Astrocyte of the cerebellum (primary cell): ENCODE measurements at regions not wholly inside any gene's neighbourhood (a gene's known extent, or its start where the extent isn't known, plus 50 kb on each side); places are given as distances from the start of the nearest gene placed in this dataset.

Experiments used
- DNase-seq: peaks from one replicate; pipeline ENCODE4 v3.0.0-alpha.2; 2011; ENCODE audit warnings: low read depth
- H3K4me3 ChIP-seq: 2 replicates; pipeline ENCODE4 v1.5.1; 2011; ENCODE audit warnings: mild to moderate bottlenecking, low read depth, low read length, moderate library complexity
- CTCF ChIP-seq: IDR thresholded peaks from 2 replicates; pipeline ENCODE4 v1.5.1; 2012; ENCODE audit warnings: low read length, low read depth, moderate library complexity, mild to moderate bottlenecking; ENCODE audit errors: missing control alignments
- in situ Hi-C: cut with HindIII; loops from 2 replicates; pipeline ENCODE4 v1.10.0; 2017; ENCODE audit warnings: low sequenced_read_pairs

GRCh38 chr2:201960305-201960704, 73.3 kb upstream of the FZD7 start:
- in situ Hi-C loops = loop anchor here (5.0 kb wide), 1 partner anchor 67 kb away; no protein-coding TSS in a partner anchor
- no peak for DNase-seq
- TF ChIP-seq CTCF = no peak
- H3K4me3 ChIP-seq = no peak overlapping the region

- no peak for DNase-seq
- TF ChIP-seq CTCF = no peak
- no peak overlapping the region for H3K4me3 ChIP-seq
- in situ Hi-C loops = loop anchor here (5.0 kb wide), 1 partner anchor 66 kb away; no protein-coding TSS in a partner anchor
These were observed 72.3 kb upstream of the FZD7 start for GRCh38 chr2:201961401-201961800.

GRCh38 chr2:201962774-201963562, 70.7 kb upstream of the FZD7 start:
- DNase-seq = no peak
- in situ Hi-C loops = loop anchor here (5.0 kb wide), 1 partner anchor 64 kb away; no protein-coding TSS in a partner anchor
- TF ChIP-seq CTCF = no peak
- H3K4me3 ChIP-seq = no peak overlapping the region

- in situ Hi-C loops = loop anchor here (5.0 kb wide), 1 partner anchor 63 kb away; no protein-coding TSS in a partner anchor
- no peak for DNase-seq
- TF ChIP-seq CTCF = no peak
- H3K4me3 ChIP-seq = no peak overlapping the region
These were observed 69.6 kb upstream of the FZD7 start for GRCh38 chr2:201964011-201964410.

GRCh38 chr2:201964631-201965206, 68.9 kb upstream of the FZD7 start:
- peak; percentile 76 for DNase-seq
- in situ Hi-C loops = loop anchor here (5.0 kb wide), 1 partner anchor 63 kb away; no protein-coding TSS in a partner anchor
- no peak for TF ChIP-seq CTCF
- H3K4me3 ChIP-seq = no peak overlapping the region

- DNase-seq = no peak
- no peak for TF ChIP-seq CTCF
- no peak overlapping the region for H3K4me3 ChIP-seq
- in situ Hi-C loops = no loop called here
These were observed 68.1 kb upstream of the FZD7 start for GRCh38 chr2:201965550-201965949.
